CD4-positive, alpha-beta T cell (primary cell): ENCODE measurements at regions not wholly inside any gene's neighbourhood (a gene's known extent, or its start where the extent isn't known, plus 50 kb on each side); places are given as distances from the start of the nearest gene placed in this dataset.

ENCODE experiments used
- ATAC-seq: fragments of 200-7000 bp; cut with Tn5 transposase; one replicate; pipeline ENCODE4 v1.10.0; 2022; ENCODE audit warnings: mild to moderate bottlenecking; ENCODE audit not compliant: poor library complexity
- CTCF ChIA-PET: fragments of 350-600 bp; sonication (Branson Sonifier 250); formaldehyde crosslinking; loops from one replicate; lab custom pipeline; 2021; ENCODE audit warnings: antibody characterized with exemption, inconsistent platforms; lab: Charles Lee
- POLR2A ChIA-PET: fragments of 350-600 bp; sonication (Branson Sonifier 250); formaldehyde crosslinking; loops from one replicate; lab custom pipeline; 2021; ENCODE audit warnings: antibody characterized with exemption, inconsistent platforms; lab: Charles Lee
- DNase-seq, 14 experiments: peaks; one replicate each; pipeline ENCODE4 v3.0.0-alpha.2; 2013 to 2020; ENCODE audit warnings: mixed read lengths in 2 of 14
- H3K27ac ChIP-seq, 2 donors: one replicate each; pipeline versions ENCODE4 v1.5.1 to v1.7.0; 2013; ENCODE audit warnings: low read length in 2 of 2, low read depth in 1 of 2, mild to moderate bottlenecking in 1 of 2
- H3K27me3 ChIP-seq, 2 experiments: 1 replicate in 1 of 2; 2 replicates in 1 of 2; pipeline versions ENCODE4 v1.6.1 to v1.7.0; 2013; ENCODE audit warnings: low read length in 2 of 2, control low read depth in 1 of 2, mild to moderate bottlenecking in 1 of 2, moderate library complexity in 1 of 2; ENCODE audit not compliant: insufficient read depth in 2 of 2, control insufficient read depth in 1 of 2
- H3K36me3 ChIP-seq: one replicate; pipeline ENCODE4 v1.6.1; 2013; ENCODE audit warnings: low read length, control low read depth; ENCODE audit not compliant: insufficient read depth
- H3K4me1 ChIP-seq: one replicate; pipeline ENCODE4 v1.6.1; 2013; ENCODE audit warnings: low read length, control low read depth; ENCODE audit not compliant: insufficient read depth
- H3K4me3 ChIP-seq: one replicate; pipeline ENCODE4 v1.5.1; 2013; ENCODE audit warnings: mild to moderate bottlenecking, low read length, moderate library complexity
- H3K9me3 ChIP-seq, 2 experiments: 1 replicate in 1 of 2; 2 replicates in 1 of 2; pipeline versions ENCODE4 v1.6.1 to v1.7.0; 2013; ENCODE audit warnings: low read length in 2 of 2, mild to moderate bottlenecking in 2 of 2, control low read depth in 1 of 2, moderate library complexity in 1 of 2; ENCODE audit not compliant: control insufficient read depth in 1 of 2, insufficient read depth in 1 of 2
- H3K27ac Mint-ChIP-seq: one replicate; pipeline ENCODE4 v1.8.0; 2020; ENCODE audit warnings: mixed read lengths
- H3K27me3 Mint-ChIP-seq: one replicate; pipeline ENCODE4 v1.8.0; 2021; ENCODE audit warnings: mixed read lengths
- H3K36me3 Mint-ChIP-seq: one replicate; pipeline ENCODE4 v1.8.0; 2021; ENCODE audit warnings: low read depth, mixed read lengths
- H3K4me1 Mint-ChIP-seq: one replicate; pipeline ENCODE4 v1.8.0; 2021; ENCODE audit warnings: low read depth, mixed read lengths
- H3K4me3 Mint-ChIP-seq: one replicate; pipeline ENCODE4 v1.8.0; 2020; ENCODE audit warnings: mild to moderate bottlenecking, mixed read lengths
- H3K9me3 Mint-ChIP-seq: one replicate; pipeline ENCODE4 v1.8.0; 2020; ENCODE audit warnings: mixed read lengths
- intact Hi-C, 2 experiments: fragments of 100-400 bp; cut with DNase I in 1 of 2; cut with micrococcal nuclease in 1 of 2; formaldehyde crosslinking; loops; one replicate each; pipeline versions ENCODE4 v1.15.1 to v1.9.0; 2023 to 2025; cut with DNase I, micrococcal nuclease
- TF ChIP-seq, protein P1 (sequence below): fragments of 200-600 bp; IDR thresholded peaks from one replicate; pipeline ENCODE4 v1.8.0; 2022; ENCODE audit warnings: antibody characterized with exemption, mild to moderate bottlenecking

DNA sequence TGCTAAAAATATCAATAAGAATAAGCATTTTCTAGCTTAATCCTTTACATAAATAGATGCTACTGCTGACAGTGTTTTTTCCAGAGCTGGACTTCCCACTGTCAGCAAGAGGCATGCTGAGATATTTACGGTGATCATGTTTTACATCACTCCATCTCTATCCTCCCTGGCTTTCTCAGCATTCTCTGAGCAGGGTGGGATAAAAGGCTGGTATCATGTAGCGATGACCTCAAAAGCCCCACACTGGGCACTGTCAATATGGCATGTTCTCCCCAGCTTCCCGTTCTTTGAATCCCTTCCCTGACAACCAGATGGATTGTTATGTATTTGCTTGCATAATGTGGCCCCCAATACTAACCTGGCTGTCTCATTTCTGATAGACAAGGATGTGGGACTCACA is 83.2 kb upstream of the EPHA4 start:
- H3K4me1 ChIP-seq, result no peaks in the 10 kb centered on the region
- peaks cover 0 to 5% of the 10 kb centered on the region in 2 experiments for H3K27me3 ChIP-seq
- no peaks in the 10 kb centered on the region for H3K36me3 ChIP-seq
- TF ChIP-seq, protein P1, sequence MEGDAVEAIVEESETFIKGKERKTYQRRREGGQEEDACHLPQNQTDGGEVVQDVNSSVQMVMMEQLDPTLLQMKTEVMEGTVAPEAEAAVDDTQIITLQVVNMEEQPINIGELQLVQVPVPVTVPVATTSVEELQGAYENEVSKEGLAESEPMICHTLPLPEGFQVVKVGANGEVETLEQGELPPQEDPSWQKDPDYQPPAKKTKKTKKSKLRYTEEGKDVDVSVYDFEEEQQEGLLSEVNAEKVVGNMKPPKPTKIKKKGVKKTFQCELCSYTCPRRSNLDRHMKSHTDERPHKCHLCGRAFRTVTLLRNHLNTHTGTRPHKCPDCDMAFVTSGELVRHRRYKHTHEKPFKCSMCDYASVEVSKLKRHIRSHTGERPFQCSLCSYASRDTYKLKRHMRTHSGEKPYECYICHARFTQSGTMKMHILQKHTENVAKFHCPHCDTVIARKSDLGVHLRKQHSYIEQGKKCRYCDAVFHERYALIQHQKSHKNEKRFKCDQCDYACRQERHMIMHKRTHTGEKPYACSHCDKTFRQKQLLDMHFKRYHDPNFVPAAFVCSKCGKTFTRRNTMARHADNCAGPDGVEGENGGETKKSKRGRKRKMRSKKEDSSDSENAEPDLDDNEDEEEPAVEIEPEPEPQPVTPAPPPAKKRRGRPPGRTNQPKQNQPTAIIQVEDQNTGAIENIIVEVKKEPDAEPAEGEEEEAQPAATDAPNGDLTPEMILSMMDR, result no peak
- Mint-ChIP-seq H3K9me3 (no peaks in the 10 kb centered on the region), H3K27ac (no peak overlapping the region), H3K4me1 (no peaks in the 10 kb centered on the region), H3K27me3 (peaks cover 3% of the 10 kb centered on the region), H3K36me3 (no peaks in the 10 kb centered on the region), H3K4me3 (no peak overlapping the region)
- no peak for DNase-seq
- ChIA-PET CTCF (interaction anchor here (0.6 kb wide), 1 partner anchor 979 kb away, joined by 3 read pairs; no protein-coding TSS in a partner anchor), POLR2A (no interaction called here)
- intact Hi-C loops, result no loop called here
- no peak overlapping the region for H3K27ac ChIP-seq
- no peak for ATAC-seq
- H3K4me3 ChIP-seq, result no peak overlapping the region
- no peaks in the 10 kb centered on the region for H3K9me3 ChIP-seq

DNA sequence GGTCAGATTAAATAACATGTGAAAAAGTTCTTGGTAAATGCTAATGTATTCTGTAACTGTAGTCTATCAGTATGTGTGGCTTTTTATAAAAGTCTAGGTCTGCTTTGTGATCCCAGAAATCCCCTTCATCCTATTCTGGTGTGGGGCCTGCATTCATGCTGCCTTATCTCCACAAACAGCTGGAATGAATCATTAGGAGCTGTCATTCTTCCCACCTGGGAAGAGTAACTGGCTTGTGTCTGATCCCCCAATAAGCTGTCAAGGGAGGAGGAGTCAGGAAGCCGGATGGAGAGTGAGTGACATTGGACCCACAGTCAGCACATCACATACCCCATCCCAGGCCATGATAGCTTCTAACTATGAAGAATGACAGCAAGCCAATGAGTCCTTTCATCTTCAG is 81.1 kb upstream of the EPHA4 start:
- ChIA-PET CTCF (no interaction called here), POLR2A (no interaction called here)
- DNase-seq (no peak), ATAC-seq (no peak)
- H3K27me3 ChIP-seq, result peaks cover 0 to 5% of the 10 kb centered on the region in 2 experiments
- H3K9me3 ChIP-seq, result no peaks in the 10 kb centered on the region
- Mint-ChIP-seq H3K4me3 (no peak overlapping the region), H3K9me3 (no peaks in the 10 kb centered on the region), H3K4me1 (no peaks in the 10 kb centered on the region), H3K36me3 (no peaks in the 10 kb centered on the region), H3K27me3 (peaks cover 7% of the 10 kb centered on the region), H3K27ac (no peak overlapping the region)
- H3K27ac ChIP-seq, result no peak overlapping the region
- intact Hi-C loops, result no loop called here
- H3K4me1 ChIP-seq, result no peaks in the 10 kb centered on the region
- no peak overlapping the region for H3K4me3 ChIP-seq
- TF ChIP-seq, protein P1, result no peak
- H3K36me3 ChIP-seq, result no peaks in the 10 kb centered on the region

DNA sequence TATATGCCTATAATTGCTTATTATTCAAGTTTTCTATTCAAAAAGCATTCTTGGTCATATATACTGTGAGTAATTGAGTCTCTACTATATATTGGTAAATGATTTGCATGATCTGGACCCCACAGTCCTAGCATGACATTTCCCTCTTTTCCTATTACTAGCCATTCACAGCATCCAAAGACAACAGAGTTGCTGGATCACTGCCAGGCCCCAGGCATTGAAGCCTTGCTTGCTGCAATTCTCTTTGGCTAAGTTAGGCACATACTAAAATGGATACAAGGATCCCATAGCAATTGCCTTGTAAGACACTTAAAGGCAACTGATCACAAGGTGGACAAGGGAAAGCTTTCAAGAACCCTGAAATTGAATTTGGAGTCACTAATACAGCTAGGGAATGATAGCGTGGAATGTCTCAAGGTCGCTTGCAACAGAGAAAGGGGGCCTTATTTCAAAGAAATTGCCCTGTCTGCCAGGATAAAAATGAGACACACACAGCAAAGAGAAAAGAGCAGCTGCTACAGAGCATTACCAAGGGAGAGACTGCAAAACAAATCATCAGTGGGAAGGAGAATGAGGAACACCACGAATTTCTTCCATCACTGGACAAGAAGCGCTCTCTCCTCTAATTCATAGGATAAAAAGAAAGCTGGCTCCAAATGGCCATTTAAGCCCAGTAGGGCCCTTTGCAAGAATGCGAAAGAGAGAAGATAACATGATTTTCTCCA is 77.1 kb upstream of the EPHA4 start:
- no peak overlapping the region for H3K4me3 ChIP-seq
- H3K36me3 ChIP-seq, result no peaks in the 10 kb centered on the region
- ChIA-PET POLR2A (no interaction called here), CTCF (no interaction called here)
- no peaks in the 10 kb centered on the region for H3K27me3 ChIP-seq
- TF ChIP-seq, protein P1, result no peak
- ATAC-seq (no peak), DNase-seq (no peak)
- H3K9me3 ChIP-seq, result peaks cover 0 to 4% of the 10 kb centered on the region in 2 experiments
- Mint-ChIP-seq H3K9me3 (peaks cover 2% of the 10 kb centered on the region), H3K27me3 (peaks cover 4% of the 10 kb centered on the region), H3K4me1 (no peaks in the 10 kb centered on the region), H3K4me3 (no peak overlapping the region), H3K36me3 (no peaks in the 10 kb centered on the region), H3K27ac (no peak overlapping the region)
- H3K4me1 ChIP-seq, result no peaks in the 10 kb centered on the region
- H3K27ac ChIP-seq, result no peak overlapping the region
- intact Hi-C loops, result no loop called here
